Ascending aorta (tissue), 2 donors: ENCODE measurements at regions not wholly inside any gene's neighbourhood (a gene's known extent, or its start where the extent isn't known, plus 50 kb on each side); places are given as distances from the start of the nearest gene placed in this dataset.

Source experiments
- DNase-seq, 2 donors: peaks; one replicate each; pipeline ENCODE4 v3.0.0-alpha.2; 2019; ENCODE audit warnings: low spot score in 2 of 2
- H3K27ac ChIP-seq, 2 donors: fragments of 200-600 bp; sonication (generic); one replicate each; pipeline ENCODE4 v1.5.1; 2016 to 2017; ENCODE audit warnings: mild to moderate bottlenecking in 1 of 2
- H3K27me3 ChIP-seq: fragments of 200-600 bp; sonication (generic); one replicate; pipeline ENCODE4 v1.5.1; 2017
- H3K36me3 ChIP-seq, 2 donors: fragments of 200-600 bp; sonication (generic); one replicate each; pipeline ENCODE4 v1.5.1; 2016
- H3K4me1 ChIP-seq, 2 donors: fragments of 200-600 bp; sonication (generic); one replicate each; pipeline ENCODE4 v1.5.1; 2016 to 2017; ENCODE audit warnings: mild to moderate bottlenecking in 1 of 2
- H3K4me3 ChIP-seq, 2 donors: fragments of 200-600 bp; sonication (generic); one replicate each; pipeline ENCODE4 v1.5.1; 2016 to 2017; ENCODE audit warnings: mild to moderate bottlenecking in 1 of 2
- H3K9me3 ChIP-seq, 2 donors: fragments of 200-600 bp; sonication (generic); one replicate each; pipeline ENCODE4 v1.5.1; 2016
- intact Hi-C: fragments of 100-400 bp; cut with DNase I; formaldehyde crosslinking; loops from one replicate; pipeline ENCODE4 v1.15.1; 2023
- TF ChIP-seq, protein P1 (sequence below), 3 experiments: fragments of 200-600 bp in 2 of 3; fragments of 450-650 bp in 1 of 3; sonication (generic) in 2 of 3; IDR thresholded peaks; one replicate each; pipeline ENCODE4 v1.5.1; 2016 to 2019; ENCODE audit warnings: antibody characterized with exemption in 3 of 3, mild to moderate bottlenecking in 1 of 3, moderate library complexity in 1 of 3

- no peaks in the 10 kb centered on the region for H3K27me3 ChIP-seq
- no peaks in the 10 kb centered on the region for H3K36me3 ChIP-seq
- intact Hi-C loops, result no loop called here
- TF ChIP-seq, protein P1, sequence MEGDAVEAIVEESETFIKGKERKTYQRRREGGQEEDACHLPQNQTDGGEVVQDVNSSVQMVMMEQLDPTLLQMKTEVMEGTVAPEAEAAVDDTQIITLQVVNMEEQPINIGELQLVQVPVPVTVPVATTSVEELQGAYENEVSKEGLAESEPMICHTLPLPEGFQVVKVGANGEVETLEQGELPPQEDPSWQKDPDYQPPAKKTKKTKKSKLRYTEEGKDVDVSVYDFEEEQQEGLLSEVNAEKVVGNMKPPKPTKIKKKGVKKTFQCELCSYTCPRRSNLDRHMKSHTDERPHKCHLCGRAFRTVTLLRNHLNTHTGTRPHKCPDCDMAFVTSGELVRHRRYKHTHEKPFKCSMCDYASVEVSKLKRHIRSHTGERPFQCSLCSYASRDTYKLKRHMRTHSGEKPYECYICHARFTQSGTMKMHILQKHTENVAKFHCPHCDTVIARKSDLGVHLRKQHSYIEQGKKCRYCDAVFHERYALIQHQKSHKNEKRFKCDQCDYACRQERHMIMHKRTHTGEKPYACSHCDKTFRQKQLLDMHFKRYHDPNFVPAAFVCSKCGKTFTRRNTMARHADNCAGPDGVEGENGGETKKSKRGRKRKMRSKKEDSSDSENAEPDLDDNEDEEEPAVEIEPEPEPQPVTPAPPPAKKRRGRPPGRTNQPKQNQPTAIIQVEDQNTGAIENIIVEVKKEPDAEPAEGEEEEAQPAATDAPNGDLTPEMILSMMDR (IDR thresholded peaks at IDR 0.05), result no peak
- no peak for DNase-seq
- H3K27ac ChIP-seq, result no peak overlapping the region
- H3K9me3 ChIP-seq, result no peaks in the 10 kb centered on the region
- no peaks in the 10 kb centered on the region for H3K4me1 ChIP-seq
- H3K4me3 ChIP-seq, result no peak overlapping the region
Observed at GRCh38 chr18:55078303-55078932, 119.2 kb upstream of the CCDC68 start.

DNA sequence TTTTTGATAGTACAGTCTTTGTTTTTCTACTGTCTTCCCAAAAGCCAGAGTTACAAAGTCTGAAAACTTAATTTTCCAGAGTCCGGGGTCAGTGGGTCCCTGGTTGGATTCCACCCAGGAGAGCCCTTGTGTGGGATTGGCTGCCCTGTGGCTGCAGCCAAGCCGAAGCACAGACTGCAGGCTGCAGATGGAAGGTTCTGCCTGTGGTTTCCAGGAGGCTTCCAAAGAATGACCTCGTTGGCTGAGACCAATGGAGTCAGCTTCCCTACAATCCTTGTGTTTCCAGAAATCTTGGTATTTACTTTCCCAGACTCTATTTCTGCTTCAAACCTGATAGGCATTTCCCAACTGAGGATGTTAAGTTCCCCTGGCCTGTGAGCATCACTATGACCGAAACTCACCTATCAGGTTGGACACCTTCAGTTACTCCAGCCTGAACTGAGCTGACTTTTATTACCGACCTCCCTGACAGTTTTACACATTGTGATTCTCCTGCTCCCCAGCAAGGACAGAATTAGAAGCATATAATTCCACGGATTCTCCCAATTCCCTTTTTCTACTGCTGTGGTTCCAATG, 117.5 kb upstream of the CCDC68 start:
- no peak for DNase-seq
- intact Hi-C loops, result no loop called here
- no peaks in the 10 kb centered on the region for H3K27me3 ChIP-seq
- TF ChIP-seq, protein P1 (IDR thresholded peaks at IDR 0.05), result no peak
- no peak overlapping the region for H3K4me3 ChIP-seq
- H3K27ac ChIP-seq, result no peak overlapping the region
- no peaks in the 10 kb centered on the region for H3K9me3 ChIP-seq
- no peaks in the 10 kb centered on the region for H3K36me3 ChIP-seq
- no peaks in the 10 kb centered on the region for H3K4me1 ChIP-seq

- no peaks in the 10 kb centered on the region for H3K9me3 ChIP-seq
- DNase-seq, result no peak
- intact Hi-C loops, result no loop called here
- H3K36me3 ChIP-seq, result no peaks in the 10 kb centered on the region
- H3K4me1 ChIP-seq, result no peaks in the 10 kb centered on the region
- H3K27ac ChIP-seq, result no peak overlapping the region
- H3K4me3 ChIP-seq, result no peak overlapping the region
- TF ChIP-seq, protein P1 (IDR thresholded peaks at IDR 0.05), result no peak
- H3K27me3 ChIP-seq, result no peaks in the 10 kb centered on the region
Observed at GRCh38 chr18:55073834-55074233, 114.6 kb upstream of the CCDC68 start.

DNA sequence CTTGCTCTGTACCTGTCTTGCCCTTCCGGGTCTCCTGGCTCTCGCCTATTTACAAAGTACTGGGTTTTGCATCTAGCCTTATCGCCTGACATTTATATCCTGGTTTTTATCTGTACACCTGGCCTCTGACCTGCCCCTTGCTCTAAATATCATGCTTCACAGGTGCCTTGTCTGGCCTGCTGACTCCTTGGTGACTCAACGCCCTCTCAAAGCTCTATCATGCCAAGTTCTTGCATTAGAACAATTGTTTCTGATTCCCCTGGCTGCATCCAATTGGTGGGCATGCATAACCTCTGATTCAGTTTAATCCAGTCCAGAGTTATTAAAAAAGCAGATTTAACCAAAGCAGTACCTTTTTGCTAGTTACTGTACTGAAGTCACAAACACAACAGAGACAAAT, 113.9 kb upstream of the CCDC68 start:
- intact Hi-C loops, result no loop called here
- Histone ChIP-seq H3K9me3 (no peaks in the 10 kb centered on the region), H3K4me3 (no peak overlapping the region), H3K27me3 (no peaks in the 10 kb centered on the region), H3K36me3 (no peaks in the 10 kb centered on the region), H3K27ac (no peak overlapping the region), H3K4me1 (no peaks in the 10 kb centered on the region)
- TF ChIP-seq, protein P1 (IDR thresholded peaks at IDR 0.05), result no peak
- no peak for DNase-seq

DNA sequence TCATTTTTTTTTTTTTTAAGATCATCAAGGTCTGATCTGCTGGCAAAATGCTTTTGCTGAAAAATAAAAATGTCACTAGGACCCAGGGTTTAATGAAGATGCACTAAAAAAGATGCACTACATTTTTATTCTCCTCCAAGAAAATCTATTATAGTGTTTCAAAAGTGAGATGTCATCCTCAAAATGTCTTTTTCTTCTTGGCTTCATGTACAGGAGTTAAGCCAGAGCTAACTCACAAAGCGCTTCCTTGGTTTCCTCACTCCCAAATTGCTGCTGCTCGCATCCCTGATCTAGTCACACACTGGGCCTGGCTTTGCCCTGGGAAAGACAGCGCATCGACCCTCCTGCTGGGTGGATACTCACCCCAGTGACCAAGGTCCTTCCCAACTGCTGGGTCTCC, 113.4 kb upstream of the CCDC68 start:
- no peaks in the 10 kb centered on the region for H3K36me3 ChIP-seq
- no peaks in the 10 kb centered on the region for H3K9me3 ChIP-seq
- no peak overlapping the region for H3K27ac ChIP-seq
- DNase-seq, result no peak
- H3K4me3 ChIP-seq, result no peak overlapping the region
- TF ChIP-seq, protein P1 (IDR thresholded peaks at IDR 0.05), result no peak
- intact Hi-C loops, result no loop called here
- H3K27me3 ChIP-seq, result no peaks in the 10 kb centered on the region
- H3K4me1 ChIP-seq, result no peaks in the 10 kb centered on the region
